GOT3 (cell line): ENCODE measurements at regions not wholly inside any gene's neighbourhood (a gene's known extent, or its start where the extent isn't known, plus 50 kb on each side); places are given as distances from the start of the nearest gene placed in this dataset.
"Not testable (repeated sequence)": the region's sequence is repeated elsewhere in the genome, so short reads cannot be mapped to it uniquely, and the experiment has no call there.

ENCODE experiments used
- DNase-seq: peaks from one replicate; lab custom pipeline; 2025; ENCODE audit warnings: mixed read lengths; lab: John Stamatoyannopoulos, UW

GRCh38 chr2:207216457-207216856 is 50.7 kb upstream of the KLF7 start:
- DNase-seq, result no peak

- DNase-seq, result no peak
Measured at GRCh38 chr2:207217442-207217841, 51.7 kb upstream of the KLF7 start.

- no peak for DNase-seq
Measured at GRCh38 chr2:207219081-207219630, 53.4 kb upstream of the KLF7 start.

- DNase-seq, result no peak
Measured at GRCh38 chr2:207219676-207220501, 54.1 kb upstream of the KLF7 start.

- DNase-seq, result no peak
Measured at GRCh38 chr2:207221731-207222130, 56.0 kb upstream of the KLF7 start.

GRCh38 chr2:207223051-207223450 is 57.3 kb upstream of the KLF7 start:
- no peak for DNase-seq

GRCh38 chr2:207224381-207224780 is 58.6 kb upstream of the KLF7 start:
- DNase-seq, result no peak

DNA sequence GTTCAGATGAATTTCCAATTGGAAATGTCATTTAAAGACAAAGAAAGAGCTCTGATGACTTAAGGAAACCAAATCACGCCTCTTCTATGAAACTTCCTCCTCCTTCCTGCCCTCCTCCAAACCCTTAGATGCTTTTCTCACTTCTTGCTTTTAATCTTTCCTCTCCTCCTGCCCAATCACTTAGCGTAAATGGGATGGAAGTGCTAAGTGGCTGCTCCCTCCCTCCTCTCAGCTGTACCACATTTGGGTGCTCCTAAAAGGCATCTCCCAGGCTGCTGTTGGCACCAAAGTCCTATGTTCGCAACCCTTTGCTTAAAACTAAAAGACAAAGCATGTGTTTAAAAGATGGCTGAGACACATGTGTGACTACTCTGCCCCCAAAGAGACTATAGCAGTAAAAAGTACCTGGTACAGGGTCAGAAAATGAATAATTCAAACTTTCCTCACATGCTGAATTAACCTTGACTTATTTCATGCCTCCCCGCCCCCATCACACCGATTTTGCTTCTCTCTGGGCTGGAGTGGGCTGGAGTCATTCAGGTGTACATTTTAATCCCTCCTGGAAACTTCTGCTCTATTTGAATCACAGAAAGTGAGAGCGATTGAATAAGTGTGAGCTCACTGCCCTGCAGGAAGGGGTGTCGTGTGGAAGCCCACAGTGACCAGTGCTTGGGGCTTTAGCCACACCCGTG is 59.2 kb upstream of the KLF7 start:
- no peak for DNase-seq

- no peak for DNase-seq
Measured at GRCh38 chr2:207225773-207226172, 60.0 kb upstream of the KLF7 start.

GRCh38 chr2:207226243-207226642 is 60.5 kb upstream of the KLF7 start:
- no peak for DNase-seq

DNA sequence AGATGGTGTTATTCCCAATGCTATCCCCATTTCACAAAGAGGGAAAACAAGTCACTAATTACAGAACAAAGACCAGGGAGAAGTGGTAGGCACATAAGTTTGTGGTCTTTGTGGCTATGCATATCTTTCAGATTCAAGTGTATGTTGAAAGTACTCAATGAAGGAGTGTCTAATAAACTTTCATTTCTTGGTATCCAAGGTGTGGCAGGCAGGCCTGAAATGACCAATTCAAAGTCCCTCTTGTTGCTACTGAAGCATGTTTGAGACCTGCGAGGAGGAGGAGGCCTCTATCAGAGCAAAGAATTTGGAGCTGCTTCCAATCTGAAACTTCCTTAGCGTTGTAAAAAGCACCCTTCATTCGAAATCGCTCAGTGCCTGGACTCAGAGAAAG is 60.9 kb upstream of the KLF7 start:
- DNase-seq, result no peak

DNA sequence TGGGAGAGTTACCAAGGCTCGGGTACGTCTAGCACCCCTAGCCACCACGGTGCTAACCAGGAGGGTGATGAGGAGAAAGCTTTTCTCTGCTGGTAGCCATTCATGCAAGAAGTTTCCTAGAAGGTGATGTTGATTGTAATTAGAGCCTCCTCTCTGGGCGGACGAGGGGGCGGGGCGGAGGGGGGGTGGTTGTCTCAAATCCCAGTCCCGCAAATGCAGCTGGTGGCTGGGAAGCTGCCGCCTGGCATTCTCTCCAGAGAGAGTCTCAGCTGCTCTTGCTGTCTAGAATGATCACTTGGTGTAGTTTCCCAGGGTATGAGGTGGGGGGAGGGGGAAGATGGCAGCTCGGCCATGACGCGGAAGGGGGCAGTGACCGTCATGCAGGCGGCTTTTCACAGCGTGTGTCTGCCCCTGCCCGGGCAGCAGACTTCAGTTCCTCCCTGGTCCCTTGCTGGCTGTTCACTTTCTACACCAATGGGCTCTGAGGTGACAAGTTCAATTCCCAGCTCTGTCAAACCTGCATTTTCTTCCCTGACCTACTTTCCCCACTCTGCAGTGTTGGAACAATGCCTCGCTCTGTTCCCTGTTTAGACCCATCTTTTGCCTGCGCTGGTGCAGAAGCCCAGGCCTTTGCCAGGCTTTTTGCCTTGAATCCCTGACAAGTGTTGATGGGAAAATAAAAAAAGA is 61.5 kb upstream of the KLF7 start:
- no peak for DNase-seq

DNA sequence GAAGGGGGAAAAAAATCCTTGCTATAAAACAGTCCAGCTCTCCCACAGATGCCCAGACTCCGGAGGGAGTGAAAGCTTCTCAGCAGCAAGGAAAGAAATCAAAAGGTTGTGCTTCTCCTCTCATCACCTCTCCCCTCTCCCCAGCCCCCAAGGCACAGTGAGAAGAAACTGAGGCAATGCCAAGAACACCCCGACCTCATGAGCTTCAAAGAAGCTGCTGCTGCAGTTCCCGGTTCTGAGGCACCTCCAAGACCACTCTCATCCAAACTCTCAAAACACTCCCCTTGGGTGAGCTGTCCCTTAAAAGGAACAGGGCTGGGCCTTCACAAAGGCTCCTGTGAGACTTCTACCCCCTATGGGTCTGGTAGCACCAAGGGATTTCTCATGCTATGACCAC is 62.0 kb upstream of the KLF7 start:
- no peak for DNase-seq

GRCh38 chr2:207228402-207228801 is 62.7 kb upstream of the KLF7 start:
- DNase-seq, result no peak

GRCh38 chr2:207229161-207229560 is 63.4 kb upstream of the KLF7 start:
- no peak for DNase-seq

DNA sequence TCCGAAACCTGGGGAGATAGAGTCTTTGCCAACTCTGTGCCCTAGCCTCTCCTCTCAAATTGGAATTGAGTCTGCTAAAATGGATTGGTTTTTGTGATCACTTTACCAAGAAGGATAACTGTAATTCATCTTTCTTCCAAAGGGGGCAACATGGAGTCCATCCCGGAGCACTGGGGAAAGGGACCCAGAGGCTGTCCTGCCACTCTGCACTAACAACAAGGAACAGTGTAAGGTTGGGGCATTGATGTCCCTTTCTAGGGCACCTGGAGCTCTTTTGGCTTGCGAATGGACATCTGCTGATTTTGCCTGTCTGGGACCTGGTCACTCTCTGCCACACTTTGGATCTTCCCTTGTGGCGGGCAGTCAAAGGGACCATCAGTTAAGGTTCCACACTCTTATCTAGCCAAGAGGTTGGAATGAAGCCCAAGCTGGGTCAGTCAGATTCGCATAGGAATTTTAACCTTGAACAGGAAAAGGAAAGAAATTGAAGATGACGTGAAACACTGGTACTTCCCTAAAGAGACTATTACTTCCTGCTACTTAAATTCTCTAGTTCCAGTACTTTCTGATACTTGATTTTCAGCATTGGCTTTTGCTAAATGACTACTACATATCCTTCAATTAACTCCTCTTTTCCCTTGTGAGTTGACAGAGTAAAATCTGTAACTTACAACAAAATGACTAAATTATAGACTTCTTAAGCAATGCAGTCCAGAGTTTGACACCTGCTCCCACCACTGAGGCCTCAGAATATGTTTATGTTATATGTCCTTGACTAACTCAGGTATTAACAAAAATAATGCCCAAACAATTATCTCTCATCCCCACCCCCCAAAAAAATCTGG is 64.7 kb upstream of the KLF7 start:
- no peak for DNase-seq

GRCh38 chr2:207231106-207231865 is 65.5 kb upstream of the KLF7 start:
- DNase-seq, result no peak

- DNase-seq, result no peak
Measured at GRCh38 chr2:207231967-207232366, 66.2 kb upstream of the KLF7 start.

DNA sequence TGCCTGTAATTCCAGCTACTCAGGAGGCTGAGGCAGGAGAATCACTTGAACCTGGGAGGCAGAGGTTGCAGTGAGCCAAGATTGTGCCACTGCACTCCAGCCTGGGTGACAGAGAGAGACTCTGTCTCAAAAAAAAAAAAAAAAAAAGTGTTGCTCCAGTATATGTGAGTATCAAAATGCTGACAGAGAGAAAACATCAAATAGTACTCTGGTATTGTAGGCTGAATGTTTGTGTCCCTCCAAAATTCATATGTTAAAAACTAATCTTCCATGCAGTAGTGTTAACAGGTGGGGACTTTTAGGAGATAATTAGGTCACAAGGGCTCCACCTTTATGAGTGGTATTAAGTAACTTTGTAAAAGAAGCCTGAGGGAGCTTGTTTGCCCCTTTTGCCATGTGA is 67.4 kb upstream of the KLF7 start:
- not testable (repeated sequence) for DNase-seq

DNA sequence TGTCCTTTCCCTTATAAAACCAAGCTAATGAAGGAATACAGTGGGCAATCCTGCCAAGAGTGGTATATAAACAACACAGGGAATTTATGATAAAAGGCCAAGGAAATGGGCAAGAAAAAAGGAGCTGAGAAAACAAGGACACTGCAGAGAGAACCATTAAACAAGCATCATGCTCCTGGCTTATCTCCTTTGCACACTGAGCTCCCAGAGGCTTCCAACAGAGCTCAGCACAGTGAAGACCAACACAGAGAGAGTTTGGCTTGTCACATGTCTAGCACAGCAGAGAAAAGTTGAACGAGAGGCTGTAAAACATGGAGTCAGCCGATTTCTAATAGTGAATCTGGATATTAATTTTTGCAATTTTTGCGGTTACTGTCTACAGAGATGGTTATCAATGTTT is 68.0 kb upstream of the KLF7 start:
- no peak for DNase-seq

DNA sequence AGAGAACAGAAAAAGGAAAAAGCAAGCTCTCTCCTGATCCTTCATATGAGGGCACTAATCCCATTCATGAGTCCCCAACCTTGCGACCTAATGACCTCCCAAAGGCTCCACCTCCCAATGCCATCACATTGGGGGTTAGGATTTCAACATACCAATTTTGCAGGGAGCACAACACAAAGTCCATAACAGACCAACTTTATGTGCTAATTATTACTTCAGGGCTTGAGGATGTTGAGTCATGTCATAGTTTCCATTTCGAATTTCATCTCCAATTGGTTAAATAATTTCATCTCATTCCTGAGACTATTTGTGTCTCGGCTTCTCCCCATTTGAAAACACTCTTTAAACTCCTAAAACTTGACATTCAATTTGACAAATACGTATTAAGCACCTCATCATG is 69.9 kb upstream of the KLF7 start:
- no peak for DNase-seq
